GM12864 (cell line): ENCODE measurements at regions not wholly inside any gene's neighbourhood (a gene's known extent, or its start where the extent isn't known, plus 50 kb on each side); places are given as distances from the start of the nearest gene placed in this dataset.

Experiments used
- DNase-seq: peaks from one replicate; pipeline ENCODE4 v3.0.0-alpha.2; 2011; ENCODE audit warnings: low read depth
- H3K4me3 ChIP-seq: 2 replicates; pipeline ENCODE4 v1.5.1; 2011; ENCODE audit warnings: mild to moderate bottlenecking, low read depth, low read length, control low read depth
- TF ChIP-seq, protein P1 (sequence below): IDR thresholded peaks from 2 replicates; pipeline ENCODE4 v1.5.1; 2011; ENCODE audit warnings: low read depth, mild to moderate bottlenecking, moderate library complexity, low read length, control low read depth, inconsistent platforms; ENCODE audit errors: missing control alignments

- H3K4me3 ChIP-seq = no peak overlapping the region
- TF ChIP-seq, protein P1, sequence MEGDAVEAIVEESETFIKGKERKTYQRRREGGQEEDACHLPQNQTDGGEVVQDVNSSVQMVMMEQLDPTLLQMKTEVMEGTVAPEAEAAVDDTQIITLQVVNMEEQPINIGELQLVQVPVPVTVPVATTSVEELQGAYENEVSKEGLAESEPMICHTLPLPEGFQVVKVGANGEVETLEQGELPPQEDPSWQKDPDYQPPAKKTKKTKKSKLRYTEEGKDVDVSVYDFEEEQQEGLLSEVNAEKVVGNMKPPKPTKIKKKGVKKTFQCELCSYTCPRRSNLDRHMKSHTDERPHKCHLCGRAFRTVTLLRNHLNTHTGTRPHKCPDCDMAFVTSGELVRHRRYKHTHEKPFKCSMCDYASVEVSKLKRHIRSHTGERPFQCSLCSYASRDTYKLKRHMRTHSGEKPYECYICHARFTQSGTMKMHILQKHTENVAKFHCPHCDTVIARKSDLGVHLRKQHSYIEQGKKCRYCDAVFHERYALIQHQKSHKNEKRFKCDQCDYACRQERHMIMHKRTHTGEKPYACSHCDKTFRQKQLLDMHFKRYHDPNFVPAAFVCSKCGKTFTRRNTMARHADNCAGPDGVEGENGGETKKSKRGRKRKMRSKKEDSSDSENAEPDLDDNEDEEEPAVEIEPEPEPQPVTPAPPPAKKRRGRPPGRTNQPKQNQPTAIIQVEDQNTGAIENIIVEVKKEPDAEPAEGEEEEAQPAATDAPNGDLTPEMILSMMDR = no peak
- DNase-seq = no peak
These were observed 481.5 kb upstream of the TUSC1 start for GRCh38 chr9:26159575-26160392.

- no peak for DNase-seq
- H3K4me3 ChIP-seq = no peak overlapping the region
- TF ChIP-seq, protein P1 = no peak
These were observed 480.4 kb upstream of the TUSC1 start for GRCh38 chr9:26158631-26159150.

DNA sequence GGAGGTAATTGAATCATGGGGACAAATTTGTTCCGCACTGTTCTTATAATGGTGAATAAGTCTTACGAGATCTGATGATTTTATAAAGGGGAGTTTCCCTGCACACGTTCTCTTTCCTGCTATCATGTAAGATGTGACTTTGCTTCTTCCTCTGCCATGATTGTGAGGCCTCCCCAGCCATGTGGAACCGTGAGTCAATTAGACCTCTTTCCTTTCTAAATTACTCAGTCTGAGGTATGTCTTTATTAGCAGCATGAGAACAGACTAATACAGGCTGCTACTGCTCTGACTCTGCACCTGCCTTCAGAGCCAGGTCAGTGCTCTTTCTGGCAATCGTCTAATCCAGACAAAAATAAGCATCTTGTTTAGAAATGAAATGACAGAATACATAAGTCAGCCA is 479.2 kb upstream of the TUSC1 start:
- TF ChIP-seq, protein P1 = no peak
- H3K4me3 ChIP-seq = no peak overlapping the region

DNA sequence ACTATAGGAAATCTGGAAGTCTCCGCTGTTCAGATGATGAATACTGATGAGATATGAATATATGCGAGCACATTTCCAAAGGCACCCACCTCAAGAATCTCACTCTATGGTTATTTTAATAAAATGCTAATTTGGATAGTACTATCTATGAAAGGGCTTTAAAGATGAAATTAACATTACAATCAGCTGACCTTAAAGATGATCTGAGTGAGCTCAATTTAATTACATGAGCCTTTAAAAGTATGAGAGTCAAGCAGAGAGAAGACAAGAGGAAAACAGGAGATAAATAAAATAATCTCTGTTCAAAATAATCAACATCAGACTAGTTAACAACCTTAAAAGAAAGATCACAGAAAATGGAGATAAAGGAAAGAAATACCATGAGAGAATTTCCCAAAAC is 474.1 kb upstream of the TUSC1 start:
- TF ChIP-seq, protein P1 = no peak
- H3K4me3 ChIP-seq = no peak overlapping the region
- no peak for DNase-seq

More for the DNA sequence above, 479.2 kb upstream of the TUSC1 start:
- DNase-seq = no peak

DNA sequence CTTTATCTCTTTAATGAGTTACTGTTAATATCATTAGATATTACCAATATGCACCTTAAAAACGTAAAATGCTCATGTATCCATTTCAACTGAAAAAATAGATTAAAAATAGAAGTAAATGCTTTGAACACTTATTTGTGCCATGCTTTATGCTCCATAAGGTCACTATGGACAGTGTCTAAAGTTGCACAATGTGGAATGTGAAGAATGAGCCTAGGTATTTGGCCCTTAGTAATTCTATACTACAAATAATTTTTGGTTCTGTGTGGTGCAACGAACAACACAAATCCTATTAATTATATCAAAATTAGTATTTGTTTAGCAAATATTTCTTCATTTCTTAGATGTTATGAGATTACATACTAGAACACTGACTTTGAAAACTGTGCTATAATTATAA is 469.9 kb upstream of the TUSC1 start:
- DNase-seq = no peak
- no peak overlapping the region for H3K4me3 ChIP-seq
- TF ChIP-seq, protein P1 = no peak

GRCh38 chr9:26145938-26146337 is 467.7 kb upstream of the TUSC1 start:
- DNase-seq = no peak
- no peak overlapping the region for H3K4me3 ChIP-seq
- TF ChIP-seq, protein P1 = no peak

- no peak overlapping the region for H3K4me3 ChIP-seq
- no peak for DNase-seq
- TF ChIP-seq, protein P1 = no peak
These were observed 464.4 kb upstream of the TUSC1 start for GRCh38 chr9:26142631-26143030.
